ENCODE measurements at regions not wholly inside any gene's neighbourhood (a gene's known extent, or its start where the extent isn't known, plus 50 kb on each side); places are given as distances from the start of the nearest gene placed in this dataset.

DNA sequence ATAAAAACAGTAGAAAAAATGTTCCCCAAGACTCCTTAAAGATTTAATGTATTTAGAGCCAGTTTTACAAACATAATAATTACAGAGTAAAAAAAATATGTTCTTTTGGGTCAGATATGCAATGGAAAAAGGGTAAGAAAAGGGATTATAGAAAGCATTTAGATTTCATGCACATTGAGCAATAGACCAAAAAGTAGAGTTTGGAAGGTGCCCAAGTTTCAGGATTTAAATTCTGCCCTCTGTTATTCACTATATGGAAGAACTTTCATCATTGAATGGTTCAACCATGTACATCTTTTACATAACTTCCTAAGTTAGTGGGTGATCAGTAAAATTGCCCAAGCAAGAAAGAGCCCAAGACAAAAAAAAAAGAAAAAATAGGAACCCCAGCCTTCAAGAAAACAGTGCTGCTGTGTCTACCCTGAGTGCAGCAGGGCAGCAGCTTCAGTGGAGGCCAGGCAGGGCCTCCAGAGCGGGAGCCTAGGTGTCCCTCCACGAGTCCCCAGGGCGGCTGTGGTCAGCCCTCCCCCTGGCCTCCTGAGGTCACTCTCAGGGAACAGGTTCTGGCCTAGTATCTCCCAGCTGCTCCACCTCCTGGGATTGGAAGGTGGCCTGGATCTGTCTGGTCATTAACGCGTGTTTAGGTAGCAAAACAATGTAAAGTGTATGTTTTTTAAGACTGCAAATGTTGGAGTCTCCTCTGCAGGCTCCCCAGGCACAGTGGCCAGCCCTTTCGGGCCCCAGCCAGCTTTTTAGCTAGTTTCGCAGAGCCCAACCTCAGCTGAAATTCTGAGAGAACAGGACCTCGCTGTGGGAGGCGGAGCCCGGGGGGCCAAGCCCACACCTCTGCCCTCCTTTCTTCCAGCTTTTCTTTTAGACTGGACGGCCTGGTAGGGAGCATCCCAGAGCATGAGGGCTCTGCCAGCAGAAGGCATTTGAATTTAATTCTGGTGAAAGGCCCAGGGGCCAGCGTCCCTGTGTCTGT, 77.3 kb downstream of the TEX51 start:
- TF ChIP-seq, protein P1, sequence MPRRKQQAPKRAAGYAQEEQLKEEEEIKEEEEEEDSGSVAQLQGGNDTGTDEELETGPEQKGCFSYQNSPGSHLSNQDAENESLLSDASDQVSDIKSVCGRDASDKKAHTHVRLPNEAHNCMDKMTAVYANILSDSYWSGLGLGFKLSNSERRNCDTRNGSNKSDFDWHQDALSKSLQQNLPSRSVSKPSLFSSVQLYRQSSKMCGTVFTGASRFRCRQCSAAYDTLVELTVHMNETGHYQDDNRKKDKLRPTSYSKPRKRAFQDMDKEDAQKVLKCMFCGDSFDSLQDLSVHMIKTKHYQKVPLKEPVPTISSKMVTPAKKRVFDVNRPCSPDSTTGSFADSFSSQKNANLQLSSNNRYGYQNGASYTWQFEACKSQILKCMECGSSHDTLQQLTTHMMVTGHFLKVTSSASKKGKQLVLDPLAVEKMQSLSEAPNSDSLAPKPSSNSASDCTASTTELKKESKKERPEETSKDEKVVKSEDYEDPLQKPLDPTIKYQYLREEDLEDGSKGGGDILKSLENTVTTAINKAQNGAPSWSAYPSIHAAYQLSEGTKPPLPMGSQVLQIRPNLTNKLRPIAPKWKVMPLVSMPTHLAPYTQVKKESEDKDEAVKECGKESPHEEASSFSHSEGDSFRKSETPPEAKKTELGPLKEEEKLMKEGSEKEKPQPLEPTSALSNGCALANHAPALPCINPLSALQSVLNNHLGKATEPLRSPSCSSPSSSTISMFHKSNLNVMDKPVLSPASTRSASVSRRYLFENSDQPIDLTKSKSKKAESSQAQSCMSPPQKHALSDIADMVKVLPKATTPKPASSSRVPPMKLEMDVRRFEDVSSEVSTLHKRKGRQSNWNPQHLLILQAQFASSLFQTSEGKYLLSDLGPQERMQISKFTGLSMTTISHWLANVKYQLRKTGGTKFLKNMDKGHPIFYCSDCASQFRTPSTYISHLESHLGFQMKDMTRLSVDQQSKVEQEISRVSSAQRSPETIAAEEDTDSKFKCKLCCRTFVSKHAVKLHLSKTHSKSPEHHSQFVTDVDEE (CRISPR knock-in tag; IDR thresholded peaks at IDR 0.05) = no peak
- TF ChIP-seq ARNTL (CRISPR knock-in tag; IDR thresholded peaks at IDR 0.05; ENCODE audit: borderline replicate concordance, low read depth) = no peak
- TF ChIP-seq, protein P2, sequence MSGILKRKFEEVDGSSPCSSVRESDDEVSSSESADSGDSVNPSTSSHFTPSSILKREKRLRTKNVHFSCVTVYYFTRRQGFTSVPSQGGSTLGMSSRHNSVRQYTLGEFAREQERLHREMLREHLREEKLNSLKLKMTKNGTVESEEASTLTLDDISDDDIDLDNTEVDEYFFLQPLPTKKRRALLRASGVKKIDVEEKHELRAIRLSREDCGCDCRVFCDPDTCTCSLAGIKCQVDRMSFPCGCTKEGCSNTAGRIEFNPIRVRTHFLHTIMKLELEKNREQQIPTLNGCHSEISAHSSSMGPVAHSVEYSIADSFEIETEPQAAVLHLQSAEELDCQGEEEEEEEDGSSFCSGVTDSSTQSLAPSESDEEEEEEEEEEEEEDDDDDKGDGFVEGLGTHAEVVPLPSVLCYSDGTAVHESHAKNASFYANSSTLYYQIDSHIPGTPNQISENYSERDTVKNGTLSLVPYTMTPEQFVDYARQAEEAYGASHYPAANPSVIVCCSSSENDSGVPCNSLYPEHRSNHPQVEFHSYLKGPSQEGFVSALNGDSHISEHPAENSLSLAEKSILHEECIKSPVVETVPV (CRISPR knock-in tag; IDR thresholded peaks at IDR 0.05) = no peak
- no peak for TF ChIP-seq OSR1 (CRISPR knock-in tag; IDR thresholded peaks at IDR 0.05)
- TF ChIP-seq, protein P3, sequence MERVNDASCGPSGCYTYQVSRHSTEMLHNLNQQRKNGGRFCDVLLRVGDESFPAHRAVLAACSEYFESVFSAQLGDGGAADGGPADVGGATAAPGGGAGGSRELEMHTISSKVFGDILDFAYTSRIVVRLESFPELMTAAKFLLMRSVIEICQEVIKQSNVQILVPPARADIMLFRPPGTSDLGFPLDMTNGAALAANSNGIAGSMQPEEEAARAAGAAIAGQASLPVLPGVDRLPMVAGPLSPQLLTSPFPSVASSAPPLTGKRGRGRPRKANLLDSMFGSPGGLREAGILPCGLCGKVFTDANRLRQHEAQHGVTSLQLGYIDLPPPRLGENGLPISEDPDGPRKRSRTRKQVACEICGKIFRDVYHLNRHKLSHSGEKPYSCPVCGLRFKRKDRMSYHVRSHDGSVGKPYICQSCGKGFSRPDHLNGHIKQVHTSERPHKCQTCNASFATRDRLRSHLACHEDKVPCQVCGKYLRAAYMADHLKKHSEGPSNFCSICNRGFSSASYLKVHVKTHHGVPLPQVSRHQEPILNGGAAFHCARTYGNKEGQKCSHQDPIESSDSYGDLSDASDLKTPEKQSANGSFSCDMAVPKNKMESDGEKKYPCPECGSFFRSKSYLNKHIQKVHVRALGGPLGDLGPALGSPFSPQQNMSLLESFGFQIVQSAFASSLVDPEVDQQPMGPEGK (CRISPR knock-in tag; IDR thresholded peaks at IDR 0.05; ENCODE audit: borderline replicate concordance) = no peak
- no peak for TF ChIP-seq RARB (CRISPR knock-in tag; IDR thresholded peaks at IDR 0.05)
- no peak for TF ChIP-seq PPARA (CRISPR knock-in tag; IDR thresholded peaks at IDR 0.05; ENCODE audit: borderline replicate concordance)
- no peak for TF ChIP-seq ZFP30 (CRISPR knock-in tag; IDR thresholded peaks at IDR 0.05)
- no peak for TF ChIP-seq ZNF70 (CRISPR knock-in tag; IDR thresholded peaks at IDR 0.05)
- no peak for TF ChIP-seq ZFP3 (CRISPR knock-in tag; IDR thresholded peaks at IDR 0.05)
- TF ChIP-seq ZNF565 (CRISPR knock-in tag; conservative IDR thresholded peaks at IDR 0.05; ENCODE audit: low read depth) = no peak

All from SK-N-SH treated with all-trans-retinoic acid at 6 μM for 48 hours (cell line).